T-helper 9 cell (primary cell): ENCODE measurements at regions not wholly inside any gene's neighbourhood (a gene's known extent, or its start where the extent isn't known, plus 50 kb on each side); places are given as distances from the start of the nearest gene placed in this dataset.
"Not testable (repeated sequence)": the region's sequence is repeated elsewhere in the genome, so short reads cannot be mapped to it uniquely, and the experiment has no call there.

Experiments
- DNase-seq: peaks from one replicate; pipeline ENCODE4 v3.0.0-alpha.2; 2020

DNA sequence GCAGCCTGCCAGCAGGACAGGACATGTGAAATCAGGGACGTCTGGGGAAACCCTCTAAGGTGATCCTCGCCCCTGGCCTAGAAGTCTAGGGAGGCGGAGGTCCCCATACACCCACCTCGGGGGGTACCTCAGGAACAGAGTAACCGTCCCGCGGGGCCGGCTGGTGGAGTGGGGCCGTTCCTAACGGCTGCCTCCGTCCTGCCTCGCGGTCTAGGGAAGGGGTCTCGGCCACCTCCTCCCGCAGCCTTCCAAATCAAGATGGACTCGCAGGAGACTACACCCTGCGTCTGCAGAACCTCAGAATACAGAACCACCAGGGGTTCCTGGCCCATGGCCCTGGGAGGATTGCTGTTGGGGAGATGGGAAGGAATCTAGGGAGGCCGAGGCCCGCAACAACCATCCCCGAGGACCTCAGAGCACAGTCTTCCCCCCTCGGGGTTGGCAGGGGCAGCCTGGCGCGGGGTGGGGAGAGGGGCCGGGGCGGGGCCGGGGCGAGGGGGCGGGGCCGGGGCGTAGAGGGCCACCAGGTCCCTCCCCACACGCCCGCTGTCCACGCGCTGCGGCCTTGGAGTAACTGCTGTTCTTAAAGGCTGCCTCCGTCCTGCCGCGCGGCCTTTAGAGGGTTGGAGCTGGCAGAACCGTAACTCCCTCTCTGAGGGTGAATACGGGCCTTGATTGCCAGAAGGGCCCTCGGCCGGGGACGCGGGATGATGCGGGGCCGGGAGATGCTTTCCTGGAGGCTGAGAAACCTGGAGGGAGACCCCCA, 89.0 kb upstream of the MLN start:
- DNase-seq = no peak

DNA sequence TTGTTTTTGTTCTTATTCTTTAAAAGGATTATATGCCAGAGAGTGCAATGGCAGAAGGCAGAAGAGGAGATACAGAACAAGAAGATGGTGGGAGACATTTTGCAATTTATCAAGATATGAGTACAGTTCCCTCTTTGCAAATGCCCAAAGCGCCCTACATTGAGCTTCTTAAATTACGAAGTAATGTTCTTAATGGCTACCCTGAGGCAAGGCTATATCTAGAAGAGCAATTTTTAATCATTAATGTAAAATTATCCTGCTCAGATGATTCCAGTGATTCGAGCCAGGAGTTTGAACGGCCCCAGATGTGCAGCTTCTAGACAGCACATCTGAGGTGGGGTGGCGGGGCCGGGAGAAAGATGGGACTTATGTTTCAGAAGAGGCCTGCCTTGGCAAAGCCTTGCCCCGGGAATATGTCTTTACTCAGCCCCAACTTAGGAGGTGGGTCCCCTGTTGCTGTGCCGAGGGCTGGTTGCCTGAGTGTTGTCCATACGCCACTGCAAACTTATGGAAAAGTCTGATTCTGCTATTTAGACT, 84.9 kb upstream of the MLN start:
- DNase-seq = no peak

DNA sequence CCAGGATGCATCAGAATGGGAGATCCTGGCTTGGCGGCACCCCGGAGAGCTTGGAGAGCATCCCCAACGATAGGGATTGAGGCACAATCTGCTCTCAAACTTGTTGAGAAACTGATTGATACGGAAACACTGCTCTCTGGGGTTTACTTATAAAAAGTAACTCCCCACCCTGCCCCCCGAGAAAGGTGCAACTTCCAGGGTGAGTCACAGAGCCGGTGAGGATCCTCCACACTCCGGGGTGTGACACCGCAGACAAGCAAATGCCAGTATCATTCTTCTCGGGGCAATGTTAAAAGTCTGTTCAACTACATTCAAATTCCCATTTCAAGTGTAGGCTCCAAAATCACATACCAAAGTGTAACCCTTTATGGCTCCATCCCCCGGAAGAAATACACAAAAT, 84.4 kb upstream of the MLN start:
- DNase-seq = no peak

DNA sequence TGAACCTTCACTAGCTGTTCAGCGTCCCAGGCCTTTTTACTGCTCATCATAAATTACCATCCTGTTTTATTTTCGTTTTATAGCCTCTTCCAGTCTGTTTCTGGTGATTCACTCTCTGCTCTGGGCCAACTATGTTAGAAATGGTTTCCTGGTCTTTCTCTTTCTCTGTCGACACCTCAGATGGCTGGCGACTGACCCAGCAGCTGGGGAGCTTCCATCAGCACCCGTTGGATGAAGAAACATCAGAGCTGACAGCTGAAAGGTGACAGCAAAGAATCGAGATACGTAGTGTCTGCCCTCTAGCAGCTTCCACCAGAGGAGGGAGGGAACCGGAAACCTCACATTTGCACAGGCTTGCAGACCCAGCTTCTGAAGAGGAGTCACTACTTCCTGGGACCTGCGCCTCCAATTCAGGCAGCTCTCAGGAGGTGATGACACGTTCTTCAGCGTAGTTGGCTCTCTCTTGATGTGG, 82.9 kb upstream of the MLN start:
- no peak for DNase-seq

DNA sequence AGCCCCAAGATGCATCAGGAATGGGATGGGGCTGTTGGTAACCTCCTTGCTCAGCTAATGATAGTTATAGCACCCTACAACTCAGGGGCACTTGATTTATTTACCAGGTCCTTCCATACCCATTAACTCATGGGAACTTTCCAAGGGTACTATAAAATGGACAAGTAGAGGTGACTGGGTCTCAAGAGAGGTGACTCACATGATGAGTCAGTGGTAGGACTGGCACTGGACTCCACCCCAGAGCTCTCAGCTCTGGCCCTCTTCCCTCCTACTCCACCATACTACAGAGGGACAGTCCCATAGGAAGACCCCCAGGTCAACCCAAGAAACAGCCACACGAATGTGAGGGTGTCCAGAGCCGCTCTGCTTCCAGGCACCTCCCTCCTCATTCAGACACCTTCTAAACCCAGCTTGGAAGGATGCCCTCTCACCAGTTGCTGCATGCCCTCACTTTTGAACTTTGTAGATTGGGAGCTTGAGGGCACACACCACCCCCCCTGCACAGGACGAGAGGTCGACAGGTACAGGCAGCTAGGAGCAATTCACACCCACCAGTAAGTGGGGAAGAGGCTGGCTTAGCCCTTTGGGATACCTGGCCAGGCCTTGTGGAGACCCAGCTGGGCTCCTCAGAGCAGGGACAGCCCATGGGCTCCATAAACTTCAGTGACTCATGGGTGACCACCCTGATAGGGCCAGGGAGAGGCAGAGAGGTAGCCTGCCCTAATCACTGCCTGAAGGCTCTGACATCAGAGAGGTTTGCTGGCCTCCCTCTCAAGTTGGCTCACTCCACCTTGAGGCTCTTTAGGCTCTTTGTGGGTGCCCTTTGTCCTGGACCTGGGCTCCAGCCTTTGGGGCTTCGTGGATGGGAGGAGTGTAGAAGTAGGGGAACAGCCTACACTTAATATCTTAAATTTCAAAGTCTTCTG, 81.6 kb upstream of the MLN start:
- no peak for DNase-seq

DNA sequence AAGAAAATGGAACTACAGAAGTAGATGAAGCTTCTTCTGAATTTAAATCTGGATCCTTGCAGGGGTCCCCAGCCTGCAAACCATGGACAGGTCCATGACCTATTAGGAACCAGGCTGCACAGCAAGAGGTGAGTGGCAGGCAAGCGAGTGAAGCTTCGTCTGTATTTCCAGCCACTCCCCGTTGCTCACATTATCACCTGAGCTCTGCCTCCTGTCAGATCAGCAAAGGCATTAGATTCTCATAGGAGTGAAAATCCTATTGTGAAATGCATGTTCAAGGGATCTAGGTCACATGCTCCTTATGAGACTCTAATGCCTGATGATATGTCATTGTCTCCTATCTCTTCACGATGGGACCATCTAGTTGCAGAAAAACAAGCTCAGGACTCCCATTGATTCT, 79.8 kb upstream of the MLN start:
- not testable (repeated sequence) for DNase-seq

DNA sequence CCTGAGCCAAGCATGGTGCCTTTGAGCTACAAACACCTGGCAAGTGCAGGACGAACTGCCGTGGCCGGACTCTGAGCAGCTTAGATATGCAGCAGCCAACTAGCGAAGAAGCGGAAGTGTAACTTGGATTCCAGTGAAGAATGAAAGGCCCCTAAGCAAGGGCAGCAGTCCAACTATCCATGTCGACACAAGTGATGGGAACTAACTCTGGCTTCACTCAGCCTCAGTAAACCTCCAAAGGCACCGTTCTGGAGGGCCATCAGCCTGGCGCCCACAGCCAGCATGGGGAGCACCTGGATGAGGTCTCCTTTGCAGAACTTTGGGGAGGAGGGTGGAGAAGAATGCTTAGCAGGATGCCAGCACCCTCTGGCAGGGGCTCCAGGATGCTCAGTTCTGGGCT, 78.4 kb upstream of the MLN start:
- DNase-seq = no peak

DNA sequence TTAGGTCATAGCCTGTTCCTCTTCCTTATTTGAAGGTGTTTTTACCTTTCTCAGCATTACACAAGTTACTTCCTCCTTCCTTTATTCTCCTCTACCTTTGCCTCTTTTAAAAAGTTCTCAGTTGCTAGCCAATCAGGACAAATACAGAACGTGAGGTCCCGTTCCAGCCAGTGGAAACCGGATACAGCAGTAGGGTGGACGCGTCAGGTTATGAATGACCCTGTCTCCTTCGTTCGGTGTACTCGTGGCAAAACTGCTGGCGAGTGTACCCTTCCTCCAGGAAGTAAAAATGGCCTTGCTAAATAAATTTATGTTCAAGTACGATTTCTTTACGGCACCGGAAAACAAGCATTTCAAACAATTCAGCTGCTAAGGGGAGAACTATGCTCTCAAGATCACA, 77.0 kb upstream of the MLN start:
- DNase-seq = no peak

DNA sequence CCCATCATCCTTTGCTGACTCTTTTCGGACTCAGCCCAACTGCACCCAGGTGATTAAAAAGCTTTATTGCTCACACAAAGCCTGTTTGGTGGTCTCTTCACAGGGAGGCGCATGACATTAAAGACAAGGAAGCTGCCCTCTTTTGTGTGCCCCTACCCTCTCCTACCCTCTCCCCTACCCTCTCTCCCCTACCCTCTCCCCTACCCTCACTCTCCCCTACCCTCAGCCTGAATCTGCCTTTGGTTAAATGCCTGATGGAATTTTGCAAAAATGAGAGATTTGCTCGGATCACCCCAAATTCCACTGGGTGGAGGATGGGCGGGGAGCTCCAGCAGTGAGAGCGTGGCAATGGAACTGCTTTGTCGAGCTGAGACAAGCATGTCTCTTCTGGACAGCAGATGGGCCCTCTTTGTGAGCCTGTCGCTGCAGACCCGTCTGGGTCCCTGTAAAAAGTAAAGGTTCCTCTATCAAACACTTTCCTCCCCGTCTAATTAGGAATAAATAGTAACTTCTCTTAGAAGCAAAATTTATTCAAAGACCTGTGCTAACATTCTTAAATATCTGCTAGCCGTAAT, 76.4 kb upstream of the MLN start:
- DNase-seq = no peak

DNA sequence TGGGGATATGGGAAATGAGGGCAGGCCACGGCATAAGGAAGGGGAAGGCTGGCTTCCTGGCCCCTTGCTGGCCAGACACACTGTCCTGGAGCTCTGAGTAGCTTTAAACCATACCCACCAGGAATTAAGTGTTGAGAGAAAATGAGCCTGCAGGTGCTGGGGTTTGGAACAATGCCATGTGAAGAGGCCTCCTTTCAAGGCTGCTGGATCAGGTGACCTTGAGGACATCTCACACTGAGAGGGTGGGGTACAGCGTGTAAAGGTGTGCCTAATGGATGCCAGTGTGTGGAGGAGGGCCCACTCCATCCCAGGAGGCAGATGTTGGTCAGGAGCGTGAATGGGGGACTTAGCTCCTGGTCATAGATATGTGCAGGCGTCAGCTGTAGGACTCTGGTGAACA, 74.8 kb upstream of the MLN start:
- no peak for DNase-seq

DNA sequence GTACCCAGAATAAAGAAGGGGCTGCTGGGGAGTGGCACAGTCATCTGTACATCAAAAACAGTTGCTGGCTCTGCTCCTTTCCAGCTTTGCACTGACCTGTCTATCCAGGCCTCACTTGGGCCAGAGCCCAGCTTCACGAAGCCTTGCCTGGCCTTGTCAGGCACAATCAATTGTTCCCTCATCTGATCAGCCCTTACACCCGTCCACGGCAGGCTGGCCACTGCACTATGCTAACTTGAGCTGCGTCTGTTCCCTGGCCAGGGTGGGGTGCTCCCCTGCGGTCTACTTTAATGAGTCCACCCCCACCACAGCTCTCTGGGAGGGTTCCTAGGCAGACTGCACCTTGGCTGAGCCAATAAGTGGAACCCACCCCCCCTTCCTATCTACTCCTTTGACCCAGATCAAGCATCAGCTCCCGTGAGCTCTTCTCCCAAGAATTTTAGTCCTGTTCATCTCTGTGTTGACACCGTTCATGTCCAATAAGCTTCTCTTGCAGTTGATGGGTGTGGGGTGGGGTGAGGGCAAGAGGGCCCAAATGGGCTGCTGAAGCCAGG, 74.3 kb upstream of the MLN start:
- no peak for DNase-seq

DNA sequence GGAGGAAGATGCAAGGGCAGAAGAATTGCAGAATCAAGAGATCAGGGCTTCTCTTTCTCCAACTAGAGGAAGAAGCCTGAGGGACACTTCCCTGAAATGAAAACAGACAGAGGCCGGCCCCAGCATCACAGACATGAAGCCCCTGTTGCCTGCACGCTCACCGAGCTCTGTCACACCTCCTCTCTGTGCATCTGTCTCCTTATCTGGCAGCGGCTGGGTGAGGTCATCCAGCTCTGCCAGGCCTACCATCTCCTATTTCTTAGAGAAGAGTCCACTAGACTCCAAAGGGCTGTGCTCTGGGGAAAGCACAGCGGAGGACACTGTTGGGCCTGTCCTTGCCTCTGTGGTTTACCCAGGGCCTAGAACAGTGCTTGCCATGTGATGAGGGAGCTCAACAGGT, 71.9 kb upstream of the MLN start:
- DNase-seq = no peak

DNA sequence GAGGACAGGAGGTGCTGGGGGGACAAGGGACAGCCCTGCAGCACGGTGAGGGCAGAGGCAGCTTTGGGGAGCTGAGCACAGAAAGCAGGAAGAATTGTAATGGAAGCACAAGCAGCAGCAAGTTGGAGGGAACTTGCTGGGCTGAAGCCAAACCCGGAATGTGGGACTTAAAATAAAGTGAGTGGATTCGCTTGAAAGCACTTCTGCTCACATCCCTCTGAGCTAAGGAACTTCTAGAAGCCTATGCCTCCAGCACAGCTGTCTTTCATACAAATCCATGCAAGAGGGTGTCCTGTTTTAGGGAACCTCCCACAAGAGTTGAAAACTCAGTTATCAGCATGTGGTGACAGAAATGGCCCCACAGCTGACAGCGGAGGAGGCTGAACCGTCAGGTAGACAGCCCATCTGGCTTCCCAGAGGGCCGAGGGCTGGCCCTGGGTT, 71.4 kb upstream of the MLN start:
- no peak for DNase-seq

DNA sequence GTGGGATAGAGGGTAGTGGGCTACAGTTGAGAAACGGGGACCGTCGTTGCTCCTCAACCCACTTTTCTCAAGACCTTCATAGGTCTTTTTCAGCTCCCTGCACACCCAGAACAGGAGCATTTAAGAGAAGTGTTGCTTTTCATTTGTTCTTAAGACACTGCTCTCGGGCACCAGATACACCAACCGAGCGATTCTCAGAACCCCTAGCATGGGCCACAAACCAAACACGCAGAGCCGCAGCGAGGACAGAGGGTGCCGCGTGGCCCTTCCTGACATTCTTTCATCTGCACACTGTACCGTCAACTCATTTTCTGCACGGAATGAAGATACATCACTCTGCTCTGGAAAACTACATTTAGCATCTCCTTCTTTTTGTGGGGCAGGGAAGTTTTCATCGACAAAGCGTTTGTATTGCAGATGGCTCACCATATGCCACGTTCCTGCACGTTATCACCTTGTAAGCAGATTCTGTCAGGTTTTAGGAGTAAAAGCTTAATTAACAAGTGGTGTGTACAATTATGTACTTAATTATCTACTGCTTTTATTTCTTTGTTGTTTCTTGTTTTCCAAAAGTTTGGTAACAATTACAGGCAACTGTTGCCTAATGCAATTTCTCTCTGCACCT, 70.4 kb upstream of the MLN start:
- no peak for DNase-seq

DNA sequence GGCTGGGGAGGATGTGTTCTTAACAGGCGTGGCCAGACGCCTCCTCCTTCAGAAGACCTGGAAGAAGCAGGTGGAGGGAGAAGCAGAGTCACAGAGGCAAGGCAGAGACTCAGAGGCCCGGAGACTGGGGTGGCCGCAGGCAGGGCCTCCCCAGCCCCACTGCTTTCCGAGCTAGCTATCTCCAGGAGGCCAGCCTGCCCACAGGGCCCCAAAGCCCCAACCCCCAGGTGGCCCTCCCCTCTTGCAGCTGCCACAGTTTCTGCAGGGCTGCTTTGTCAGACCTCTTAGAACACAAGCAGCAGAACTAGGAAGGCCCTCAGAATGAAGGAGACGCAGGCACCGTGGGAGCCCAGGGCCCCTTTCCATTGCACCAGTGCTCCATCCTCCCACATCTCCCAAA, 69.0 kb upstream of the MLN start:
- no peak for DNase-seq

DNA sequence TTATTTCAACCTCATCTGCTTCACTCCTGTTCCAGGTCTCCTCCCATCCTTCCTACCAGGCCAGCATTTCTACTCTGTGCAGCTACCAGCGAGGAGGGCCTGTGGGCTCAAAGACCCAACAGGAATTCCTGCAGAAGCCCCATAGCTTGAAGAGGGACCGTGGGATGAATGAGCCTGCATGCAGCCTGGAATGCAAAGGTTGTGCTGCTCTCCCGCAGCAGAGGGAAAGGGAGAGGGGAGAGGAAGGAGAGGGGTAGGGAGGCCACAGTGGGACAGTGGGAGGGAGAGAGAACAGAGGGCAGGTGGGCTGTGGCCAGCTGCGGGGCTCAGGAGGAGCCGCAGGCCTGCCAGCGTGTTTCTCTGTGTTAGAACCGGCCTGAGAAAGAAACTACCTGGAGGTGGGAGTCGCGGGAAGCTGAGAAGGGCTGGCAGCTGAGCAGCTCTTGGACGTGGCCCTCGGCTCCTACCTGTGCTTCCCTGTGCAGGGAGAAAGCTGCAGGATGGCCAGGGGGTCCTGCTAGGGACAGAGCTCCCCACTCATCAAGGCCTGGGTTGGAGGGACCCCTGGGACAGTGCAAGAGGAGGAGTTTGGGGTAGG, 66.1 kb upstream of the MLN start:
- no peak for DNase-seq

DNA sequence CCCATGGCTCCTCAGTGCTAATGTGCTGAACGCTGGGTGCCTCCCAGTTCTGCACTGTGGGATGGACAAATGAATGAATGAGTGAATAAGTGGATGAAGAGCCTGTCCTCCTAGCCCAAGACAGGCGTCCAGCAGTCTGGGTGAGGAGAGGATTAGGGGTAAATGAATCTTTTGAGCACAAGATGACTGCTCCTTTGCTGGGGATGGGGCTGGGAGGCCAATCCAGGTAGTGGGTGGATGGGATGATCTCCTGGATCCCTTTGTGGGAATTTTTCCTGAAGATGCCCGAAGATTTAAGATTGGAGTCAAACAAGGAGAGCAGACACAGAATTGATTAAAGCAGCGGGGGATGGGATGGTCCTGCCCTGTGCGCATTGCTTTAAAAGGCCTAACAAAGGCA, 65.3 kb upstream of the MLN start:
- no peak for DNase-seq

DNA sequence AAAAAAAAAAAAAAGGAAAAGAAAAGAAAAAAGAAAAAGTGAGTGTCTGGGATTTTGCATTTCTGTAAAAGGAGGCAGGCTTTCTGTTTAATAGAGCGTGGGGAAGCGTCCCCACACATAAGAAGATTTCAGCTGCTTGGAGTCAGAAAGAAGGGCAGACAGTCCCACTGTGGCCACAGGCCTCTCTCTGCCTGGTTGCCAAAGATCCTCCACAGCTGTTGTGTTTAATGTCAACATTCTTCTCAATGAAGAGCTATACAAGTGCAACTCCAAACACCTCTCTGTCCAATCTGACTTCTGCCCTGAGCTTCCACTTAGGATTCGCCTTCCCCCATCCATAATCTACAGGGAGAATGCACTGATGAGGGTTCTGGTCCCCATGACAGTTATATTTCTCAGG, 64.3 kb upstream of the MLN start:
- no peak for DNase-seq

DNA sequence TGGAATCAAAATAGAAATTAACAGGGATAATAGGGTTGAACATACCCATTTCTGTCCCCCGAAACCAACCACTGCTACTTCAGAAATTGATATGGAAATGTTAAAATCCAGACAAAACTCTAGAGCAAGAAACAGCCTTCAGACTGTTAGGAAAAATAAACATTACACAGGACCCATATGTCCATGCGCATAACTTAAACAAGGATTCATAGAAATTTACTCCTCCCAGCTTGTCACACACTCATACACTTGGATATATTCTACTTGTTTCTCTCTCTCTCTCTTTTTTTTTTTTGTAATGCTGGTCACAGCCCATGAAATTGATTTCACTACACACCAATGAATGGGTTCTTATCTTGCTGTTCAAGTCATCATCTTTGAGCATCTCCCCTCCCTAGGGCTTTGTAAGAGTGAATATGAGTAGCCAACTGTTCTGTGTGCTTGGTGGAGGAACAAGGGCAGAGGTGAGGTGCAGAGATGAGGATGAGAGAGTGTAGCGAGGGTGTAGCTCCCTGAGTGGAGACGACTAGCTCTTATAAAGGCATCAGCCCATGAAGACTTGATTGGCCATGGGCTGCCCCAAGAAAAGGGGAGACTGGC, 61.8 kb upstream of the MLN start:
- DNase-seq = no peak

DNA sequence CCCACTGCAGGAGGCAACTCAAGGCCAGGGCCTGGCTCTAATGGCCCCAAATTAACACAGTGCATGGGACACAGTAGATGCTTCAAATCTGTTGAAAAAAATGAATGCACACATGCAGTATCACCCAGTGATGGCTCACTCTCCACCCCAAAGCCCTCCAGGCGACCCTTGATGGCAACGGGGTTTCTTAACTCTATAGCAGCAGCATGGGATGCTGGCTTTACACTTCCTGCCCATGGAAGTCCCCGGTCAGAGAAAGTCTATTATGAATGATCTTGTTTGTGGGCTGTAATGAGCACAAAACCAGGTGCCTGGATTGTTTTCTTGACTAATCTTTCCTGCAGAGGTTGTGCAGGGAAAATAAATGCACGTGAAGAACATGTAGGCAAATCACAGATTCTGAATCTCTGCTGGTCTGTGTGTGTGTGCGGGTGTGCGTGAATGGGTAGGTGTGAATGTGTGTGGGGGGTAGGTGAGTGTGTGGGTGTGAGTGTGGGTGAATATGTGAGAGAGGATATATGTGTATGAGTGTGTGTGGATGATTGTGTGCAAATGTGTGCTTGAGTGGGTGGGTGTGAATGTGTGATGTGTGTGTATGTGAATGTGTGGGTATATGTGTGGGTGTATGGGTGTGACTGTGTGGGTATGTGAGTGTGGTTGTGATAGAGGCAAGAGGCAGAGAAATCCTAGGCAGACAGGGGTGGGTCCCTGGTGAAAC, 60.1 kb upstream of the MLN start:
- DNase-seq = no peak

DNA sequence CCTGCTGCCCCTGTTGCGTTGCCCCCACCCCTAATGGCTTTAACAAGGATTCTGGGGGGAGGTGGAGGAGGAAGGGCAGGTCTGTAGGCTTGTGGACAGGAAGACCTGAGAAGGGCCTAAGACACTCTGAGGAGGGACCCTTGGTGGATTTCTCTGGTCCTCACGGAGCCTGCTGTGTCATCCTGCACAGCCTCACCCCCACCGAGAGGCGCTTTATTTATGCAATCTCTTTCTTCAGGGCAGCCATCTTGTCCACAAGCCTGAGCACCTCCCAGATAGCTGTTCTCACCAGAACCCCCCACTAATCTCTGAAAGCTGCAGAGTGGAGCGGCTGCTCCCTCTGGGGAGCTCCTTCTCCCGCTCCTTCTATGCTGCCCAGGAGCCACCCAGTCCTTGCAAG, 59.3 kb upstream of the MLN start:
- no peak for DNase-seq
